Stomach (tissue), 4 donors: ENCODE measurements at regions not wholly inside any gene's neighbourhood (a gene's known extent, or its start where the extent isn't known, plus 50 kb on each side); places are given as distances from the start of the nearest gene placed in this dataset.

Experiments used
- CTCF ChIP-seq, 7 experiments: fragments of 450-650 bp in 4 of 7; fragments of 200-600 bp in 3 of 7; sonication (generic) in 3 of 7; IDR thresholded peaks; one replicate each; pipeline ENCODE4 v1.5.1; 2016 to 2019; ENCODE audit warnings: antibody characterized with exemption in 7 of 7, control low read depth in 2 of 7, mild to moderate bottlenecking in 1 of 7
- POLR2AphosphoS5 ChIP-seq, 3 donors: sonication (generic); formaldehyde crosslinking; IDR thresholded peaks; one replicate each; pipeline ENCODE4 v1.6.1; 2016; ENCODE audit warnings: antibody characterized with exemption in 3 of 3

- TF ChIP-seq CTCF (IDR thresholded peaks at IDR 0.05) (no peak), POLR2AphosphoS5 (IDR thresholded peaks at IDR 0.05) (no peak)
These were observed 124.5 kb upstream of the CCL2 start for GRCh38 chr17:34130544-34130943.
